ENCODE measurements at regions not wholly inside any gene's neighbourhood (a gene's known extent, or its start where the extent isn't known, plus 50 kb on each side); places are given as distances from the start of the nearest gene placed in this dataset.

- no peak overlapping the region for H3K9ac ChIP-seq (ENCODE audit: low read depth, low read length)
- no peak overlapping the region for H3K27ac ChIP-seq (ENCODE audit: low read depth, low read length)
- no peak overlapping the region for H3K4me3 ChIP-seq (ENCODE audit: low read length)
- H3K4me1 ChIP-seq (ENCODE audit: insufficient read depth, low read length): no peaks in the 10 kb centered on the region
- H3K9me3 ChIP-seq (ENCODE audit: insufficient read depth, low read depth, low read length): no peaks in the 10 kb centered on the region
- 87% methylated on average over 2 of the region's 2 CpGs for WGBS
- H3K36me3 ChIP-seq (ENCODE audit: insufficient read depth, low read length): no peaks in the 10 kb centered on the region
- H3K27me3 ChIP-seq (ENCODE audit: insufficient read depth, low read length): no peaks in the 10 kb centered on the region
Observed at GRCh38 chr15:97858296-97858695, 102.2 kb upstream of the ARRDC4 start.

- H3K9me3 ChIP-seq (ENCODE audit: insufficient read depth, low read depth, low read length): no peaks in the 10 kb centered on the region
- no peak overlapping the region for H3K27ac ChIP-seq (ENCODE audit: low read depth, low read length)
- no peak overlapping the region for H3K9ac ChIP-seq (ENCODE audit: low read depth, low read length)
- H3K27me3 ChIP-seq (ENCODE audit: insufficient read depth, low read length): no peaks in the 10 kb centered on the region
- 89% methylated on average over 2 of the region's 2 CpGs for WGBS
- no peaks in the 10 kb centered on the region for H3K4me1 ChIP-seq (ENCODE audit: insufficient read depth, low read length)
- H3K36me3 ChIP-seq (ENCODE audit: insufficient read depth, low read length): no peaks in the 10 kb centered on the region
- H3K4me3 ChIP-seq (ENCODE audit: low read length): no peak overlapping the region
Observed at GRCh38 chr15:97861529-97862260, 98.8 kb upstream of the ARRDC4 start.

GRCh38 chr15:97866959-97867358, 93.5 kb upstream of the ARRDC4 start:
- Histone ChIP-seq H3K36me3 (ENCODE audit: insufficient read depth, low read length) (no peaks in the 10 kb centered on the region), H3K9ac (ENCODE audit: low read depth, low read length) (no peak overlapping the region), H3K27me3 (ENCODE audit: insufficient read depth, low read length) (no peaks in the 10 kb centered on the region), H3K9me3 (ENCODE audit: insufficient read depth, low read depth, low read length) (no peaks in the 10 kb centered on the region), H3K4me1 (ENCODE audit: insufficient read depth, low read length) (no peaks in the 10 kb centered on the region), H3K4me3 (ENCODE audit: low read length) (no peak overlapping the region), H3K27ac (ENCODE audit: low read depth, low read length) (no peak overlapping the region)
- 93% methylated on average over 9 of the region's 9 CpGs for WGBS

GRCh38 chr15:97867870-97868269, 92.6 kb upstream of the ARRDC4 start:
- no peaks in the 10 kb centered on the region for H3K4me1 ChIP-seq (ENCODE audit: insufficient read depth, low read length)

GRCh38 chr15:97868981-97869380, 91.5 kb upstream of the ARRDC4 start:
- Histone ChIP-seq H3K27me3 (ENCODE audit: insufficient read depth, low read length) (no peaks in the 10 kb centered on the region), H3K27ac (ENCODE audit: low read depth, low read length) (no peak overlapping the region), H3K36me3 (ENCODE audit: insufficient read depth, low read length) (no peaks in the 10 kb centered on the region), H3K9me3 (ENCODE audit: insufficient read depth, low read depth, low read length) (no peaks in the 10 kb centered on the region), H3K9ac (ENCODE audit: low read depth, low read length) (no peak overlapping the region), H3K4me1 (ENCODE audit: insufficient read depth, low read length) (no peaks in the 10 kb centered on the region), H3K4me3 (ENCODE audit: low read length) (no peak overlapping the region)
- 86% methylated on average over 5 of the region's 5 CpGs for WGBS

More at GRCh38 chr15:97867870-97868269, 92.6 kb upstream of the ARRDC4 start:
- Histone ChIP-seq H3K27me3 (ENCODE audit: insufficient read depth, low read length) (no peaks in the 10 kb centered on the region), H3K27ac (ENCODE audit: low read depth, low read length) (no peak overlapping the region), H3K36me3 (ENCODE audit: insufficient read depth, low read length) (no peaks in the 10 kb centered on the region), H3K9me3 (ENCODE audit: insufficient read depth, low read depth, low read length) (no peaks in the 10 kb centered on the region), H3K9ac (ENCODE audit: low read depth, low read length) (no peak overlapping the region), H3K4me3 (ENCODE audit: low read length) (no peak overlapping the region)
- WGBS: 79% methylated on average over 4 of the region's 4 CpGs

- Histone ChIP-seq H3K4me3 (ENCODE audit: low read length) (no peak overlapping the region), H3K27ac (ENCODE audit: low read depth, low read length) (no peak overlapping the region), H3K4me1 (ENCODE audit: insufficient read depth, low read length) (no peaks in the 10 kb centered on the region), H3K9me3 (ENCODE audit: insufficient read depth, low read depth, low read length) (no peaks in the 10 kb centered on the region), H3K9ac (ENCODE audit: low read depth, low read length) (no peak overlapping the region), H3K27me3 (ENCODE audit: insufficient read depth, low read length) (no peaks in the 10 kb centered on the region), H3K36me3 (ENCODE audit: insufficient read depth, low read length) (no peaks in the 10 kb centered on the region)
- 98% methylated on average over 3 of the region's 3 CpGs for WGBS
Observed at GRCh38 chr15:97870771-97871170, 89.7 kb upstream of the ARRDC4 start.

GRCh38 chr15:97874139-97874538, 86.4 kb upstream of the ARRDC4 start:
- Histone ChIP-seq H3K36me3 (ENCODE audit: insufficient read depth, low read length) (no peaks in the 10 kb centered on the region), H3K9me3 (ENCODE audit: insufficient read depth, low read depth, low read length) (no peaks in the 10 kb centered on the region), H3K27me3 (ENCODE audit: insufficient read depth, low read length) (no peaks in the 10 kb centered on the region), H3K4me3 (ENCODE audit: low read length) (no peak overlapping the region), H3K9ac (ENCODE audit: low read depth, low read length) (no peak overlapping the region), H3K4me1 (ENCODE audit: insufficient read depth, low read length) (no peaks in the 10 kb centered on the region), H3K27ac (ENCODE audit: low read depth, low read length) (no peak overlapping the region)
- 90% methylated on average over 12 of the region's 12 CpGs for WGBS

- Histone ChIP-seq H3K9ac (ENCODE audit: low read depth, low read length) (no peak overlapping the region), H3K27me3 (ENCODE audit: insufficient read depth, low read length) (no peaks in the 10 kb centered on the region), H3K4me3 (ENCODE audit: low read length) (no peak overlapping the region), H3K4me1 (ENCODE audit: insufficient read depth, low read length) (no peaks in the 10 kb centered on the region), H3K27ac (ENCODE audit: low read depth, low read length) (no peak overlapping the region), H3K36me3 (ENCODE audit: insufficient read depth, low read length) (no peaks in the 10 kb centered on the region), H3K9me3 (ENCODE audit: insufficient read depth, low read depth, low read length) (no peaks in the 10 kb centered on the region)
- 94% methylated on average over 6 of the region's 6 CpGs for WGBS
Observed at GRCh38 chr15:97875025-97875512, 85.4 kb upstream of the ARRDC4 start.

GRCh38 chr15:97875513-97876280, 84.8 kb upstream of the ARRDC4 start:
- H3K27ac ChIP-seq (ENCODE audit: low read depth, low read length): no peak overlapping the region
- H3K9ac ChIP-seq (ENCODE audit: low read depth, low read length): no peak overlapping the region
- H3K4me3 ChIP-seq (ENCODE audit: low read length): no peak overlapping the region
- H3K4me1 ChIP-seq (ENCODE audit: insufficient read depth, low read length): no peaks in the 10 kb centered on the region
- H3K36me3 ChIP-seq (ENCODE audit: insufficient read depth, low read length): no peaks in the 10 kb centered on the region
- H3K9me3 ChIP-seq (ENCODE audit: insufficient read depth, low read depth, low read length): no peaks in the 10 kb centered on the region
- H3K27me3 ChIP-seq (ENCODE audit: insufficient read depth, low read length): no peaks in the 10 kb centered on the region
- WGBS: 97% methylated on average over 49 of the region's 49 CpGs

GRCh38 chr15:97876281-97876675, 84.2 kb upstream of the ARRDC4 start:
- H3K36me3 ChIP-seq (ENCODE audit: insufficient read depth, low read length): no peaks in the 10 kb centered on the region
- 95% methylated on average over 10 of the region's 10 CpGs for WGBS
- H3K9ac ChIP-seq (ENCODE audit: low read depth, low read length): no peak overlapping the region
- no peaks in the 10 kb centered on the region for H3K9me3 ChIP-seq (ENCODE audit: insufficient read depth, low read depth, low read length)
- H3K4me1 ChIP-seq (ENCODE audit: insufficient read depth, low read length): no peaks in the 10 kb centered on the region
- H3K27ac ChIP-seq (ENCODE audit: low read depth, low read length): no peak overlapping the region
- H3K27me3 ChIP-seq (ENCODE audit: insufficient read depth, low read length): no peaks in the 10 kb centered on the region
- H3K4me3 ChIP-seq (ENCODE audit: low read length): no peak overlapping the region

GRCh38 chr15:97881346-97881965, 79.0 kb upstream of the ARRDC4 start:
- Histone ChIP-seq H3K9ac (ENCODE audit: low read depth, low read length) (no peak overlapping the region), H3K36me3 (ENCODE audit: insufficient read depth, low read length) (no peaks in the 10 kb centered on the region), H3K4me1 (ENCODE audit: insufficient read depth, low read length) (no peaks in the 10 kb centered on the region), H3K9me3 (ENCODE audit: insufficient read depth, low read depth, low read length) (no peaks in the 10 kb centered on the region), H3K27ac (ENCODE audit: low read depth, low read length) (no peak overlapping the region), H3K27me3 (ENCODE audit: insufficient read depth, low read length) (no peaks in the 10 kb centered on the region), H3K4me3 (ENCODE audit: low read length) (no peak overlapping the region)
- WGBS: 88% methylated on average over 8 of the region's 8 CpGs

All from HUES64 (cell line).